H1 (cell line): ENCODE measurements at regions not wholly inside any gene's neighbourhood (a gene's known extent, or its start where the extent isn't known, plus 50 kb on each side); places are given as distances from the start of the nearest gene placed in this dataset.

ENCODE experiments used
- CTCF ChIA-PET: fragments of 300-600 bp; sonication (Branson Sonifier 250); formaldehyde crosslinking; loops from one replicate; lab custom pipeline; 2021; ENCODE audit not compliant: partially characterized antibody; lab: Charles Lee
- POLR2A ChIA-PET: fragments of 300-600 bp; sonication (Branson Sonifier 250); formaldehyde crosslinking; loops from one replicate; lab custom pipeline; 2021; ENCODE audit warnings: inconsistent platforms; ENCODE audit not compliant: partially characterized antibody; lab: Charles Lee
- DNase-seq, 2 experiments: peaks; one replicate each; pipeline versions ENCODE4 v3.0.0 to v3.0.0-alpha.2; 2010 to 2022; ENCODE audit warnings: low spot score in 2 of 2, low read depth in 1 of 2, mixed read lengths in 1 of 2
- FAIRE-seq: peaks from 2 replicates; lab custom pipeline; 2011; peaks lifted over from hg19 to GRCh38; lab: Jason Lieb, UNC
- H2AFZ ChIP-seq: 2 replicates; pipeline ENCODE4 v1.8.1; 2012; ENCODE audit warnings: low read length, inconsistent platforms
- H2AK5ac ChIP-seq: 2 replicates; pipeline ENCODE4 v1.6.1; 2013; ENCODE audit warnings: low read depth, low read length
- H2BK120ac ChIP-seq: replicated peaks from 2 replicates; pipeline ENCODE3; 2013; ENCODE audit warnings: low read depth, low read length, inconsistent platforms
- H2BK12ac ChIP-seq: 2 replicates; pipeline ENCODE4 v1.6.1; 2013; ENCODE audit warnings: low read depth, low read length
- H2BK15ac ChIP-seq: 2 replicates; pipeline ENCODE4 v1.6.1; 2013; ENCODE audit warnings: low read length
- H2BK20ac ChIP-seq: 2 replicates; pipeline ENCODE4 v1.6.1; 2013; ENCODE audit warnings: low read length
- H2BK5ac ChIP-seq: 2 replicates; pipeline ENCODE4 v1.6.1; 2013; ENCODE audit warnings: low read depth, low read length
- H3K14ac ChIP-seq: 2 replicates; pipeline ENCODE4 v1.6.1; 2013; ENCODE audit warnings: inconsistent platforms; ENCODE audit not compliant: insufficient read length
- H3K18ac ChIP-seq: 2 replicates; pipeline ENCODE4 v1.6.1; 2013; ENCODE audit warnings: low read length; ENCODE audit errors: extremely low read depth
- H3K23ac ChIP-seq: 2 replicates; pipeline ENCODE4 v1.6.1; 2013; ENCODE audit warnings: inconsistent platforms; ENCODE audit not compliant: insufficient read length
- H3K23me2 ChIP-seq: 2 replicates; pipeline ENCODE4 v1.6.1; 2013; ENCODE audit warnings: low read depth, low read length
- H3K27ac ChIP-seq: 2 replicates; pipeline ENCODE4 v1.6.1; 2011; ENCODE audit warnings: low read depth, low read length, inconsistent platforms
- H3K27me3 ChIP-seq, 4 experiments: replicated peaks in 1 of 4; 1 replicate in 1 of 4; 2 replicates in 3 of 4; pipeline versions ENCODE4 v1.6.1 to v1.8.1; 2011 to 2013; ENCODE audit warnings: low read length in 3 of 4, mild to moderate bottlenecking in 3 of 4, inconsistent platforms in 2 of 4, mixed read lengths in 2 of 4, moderate library complexity in 1 of 4; ENCODE audit not compliant: control insufficient read depth in 3 of 4, insufficient read depth in 3 of 4; ENCODE audit errors: extremely low read depth in 1 of 4
- H3K36me3 ChIP-seq, 4 experiments: 2 replicates each; pipeline versions ENCODE4 v1.6.1 to v1.8.1; 2011 to 2013; ENCODE audit warnings: mild to moderate bottlenecking in 4 of 4, low read length in 3 of 4, moderate library complexity in 2 of 4, control low read depth in 1 of 4, inconsistent platforms in 1 of 4; ENCODE audit not compliant: insufficient read depth in 4 of 4, control insufficient read depth in 2 of 4
- H3K4ac ChIP-seq: replicated peaks from 2 replicates; pipeline ENCODE3; 2013; ENCODE audit warnings: low read length, low read depth, mixed read lengths, inconsistent platforms; ENCODE audit not compliant: insufficient read length
- H3K4me1 ChIP-seq, 4 experiments: replicated peaks in 1 of 4; 1 replicate in 1 of 4; 2 replicates in 3 of 4; pipeline versions ENCODE4 v1.6.1 to v1.8.1; 2011 to 2013; ENCODE audit warnings: low read length in 3 of 4, inconsistent platforms in 2 of 4, mixed read lengths in 1 of 4; ENCODE audit not compliant: insufficient read depth in 4 of 4, control insufficient read depth in 3 of 4
- H3K4me2 ChIP-seq, 2 experiments: 2 replicates each; pipeline versions ENCODE4 v1.6.1 to v1.8.1; 2011 to 2013; ENCODE audit warnings: low read depth in 2 of 2, low read length in 2 of 2, control low read depth in 1 of 2, inconsistent platforms in 1 of 2, mild to moderate bottlenecking in 1 of 2; ENCODE audit not compliant: insufficient read depth in 1 of 2
- H3K4me3 ChIP-seq, 4 experiments: fragments of 200-600, 300-600 bp in 1 of 4; sonication (generic), shearing (Covaris generic), sonication (Bioruptor Twin) in 1 of 4; 2 replicates each; pipeline versions ENCODE4 v1.5.1 to v1.8.1; 2011 to 2016; ENCODE audit warnings: low read length in 4 of 4, low read depth in 3 of 4, control low read depth in 2 of 4, inconsistent platforms in 2 of 4, mild to moderate bottlenecking in 2 of 4, mixed read lengths in 1 of 4, moderate library complexity in 1 of 4; ENCODE audit not compliant: insufficient read depth in 2 of 4; ENCODE audit errors: extremely low read depth in 1 of 4
- H3K56ac ChIP-seq: replicated peaks from 2 replicates; pipeline ENCODE3; 2013; ENCODE audit warnings: low read depth, mild to moderate bottlenecking, mixed read lengths, low read length, inconsistent platforms; ENCODE audit not compliant: insufficient read length
- H3K79me1 ChIP-seq: 2 replicates; pipeline ENCODE4 v1.6.1; 2013; ENCODE audit warnings: low read depth, low read length, control low read depth
- H3K79me2 ChIP-seq, 2 experiments: 2 replicates each; pipeline versions ENCODE4 v1.6.1 to v1.8.1; 2012 to 2013; ENCODE audit warnings: low read length in 2 of 2, mild to moderate bottlenecking in 2 of 2, inconsistent platforms in 1 of 2; ENCODE audit not compliant: insufficient read depth in 2 of 2, control insufficient read depth in 1 of 2
- H3K9ac ChIP-seq, 4 experiments: replicated peaks in 1 of 4; 1 replicate in 1 of 4; 2 replicates in 3 of 4; pipeline versions ENCODE4 v1.6.1 to v1.8.1; 2011 to 2013; ENCODE audit warnings: low read depth in 3 of 4, low read length in 3 of 4, control low read depth in 2 of 4, mild to moderate bottlenecking in 2 of 4, moderate library complexity in 2 of 4, inconsistent platforms in 1 of 4; ENCODE audit errors: extremely low read depth in 1 of 4
- H3K9me3 ChIP-seq, 2 experiments: 2 replicates each; pipeline versions ENCODE4 v1.6.1 to v1.8.1; 2012 to 2013; ENCODE audit warnings: mild to moderate bottlenecking in 2 of 2, moderate library complexity in 2 of 2, control low read depth in 1 of 2, inconsistent platforms in 1 of 2, low read depth in 1 of 2, low read length in 1 of 2, mixed read lengths in 1 of 2; ENCODE audit not compliant: insufficient read depth in 2 of 2
- H4K20me1 ChIP-seq, 2 experiments: replicated peaks in 1 of 2; 2 replicates each; pipeline versions ENCODE3 to v1.8.1; 2011 to 2013; ENCODE audit warnings: inconsistent platforms in 2 of 2, low read length in 2 of 2, mild to moderate bottlenecking in 1 of 2; ENCODE audit not compliant: insufficient read depth in 2 of 2, control insufficient read depth in 1 of 2
- H4K5ac ChIP-seq: 2 replicates; pipeline ENCODE4 v1.6.1; 2013; ENCODE audit warnings: low read length, low read depth, mixed read lengths, inconsistent platforms; ENCODE audit not compliant: insufficient read length
- H4K8ac ChIP-seq: 2 replicates; pipeline ENCODE4 v1.8.0; 2013; ENCODE audit warnings: mild to moderate bottlenecking, moderate library complexity, low read length, inconsistent platforms; ENCODE audit not compliant: insufficient read depth; ENCODE audit errors: extremely low read depth
- H4K91ac ChIP-seq: replicated peaks from 2 replicates; pipeline ENCODE3; 2013; ENCODE audit warnings: low read length, mixed read lengths, inconsistent platforms; ENCODE audit not compliant: insufficient read length
- BCL11A ChIP-seq, 2 experiments: IDR thresholded peaks; one replicate each; pipeline ENCODE4 v1.6.1; 2011; ENCODE audit warnings: low read depth in 2 of 2, low read length in 2 of 2, mild to moderate bottlenecking in 2 of 2
- CTBP2 ChIP-seq: IDR thresholded peaks from 2 replicates; pipeline ENCODE4 v1.7.0; 2011; ENCODE audit warnings: borderline replicate concordance, mild to moderate bottlenecking, moderate library complexity, mixed read lengths, low read length; ENCODE audit not compliant: insufficient read depth, insufficient read length
- FOSL1 ChIP-seq: IDR thresholded peaks from 2 replicates; pipeline ENCODE4 v1.6.1; 2011; ENCODE audit warnings: mild to moderate bottlenecking, low read depth, low read length, moderate library complexity; ENCODE audit not compliant: insufficient read depth
- GABPA ChIP-seq: IDR thresholded peaks from 2 replicates; pipeline ENCODE4 v1.6.1; 2011; ENCODE audit warnings: mild to moderate bottlenecking, low read length, moderate library complexity, borderline replicate concordance; ENCODE audit not compliant: insufficient read depth
- JUN ChIP-seq: IDR thresholded peaks from 2 replicates; pipeline ENCODE4 v1.6.1; 2011; ENCODE audit warnings: low read depth, mild to moderate bottlenecking, improper control_type of control experiment, low read length
- RFX5 ChIP-seq: IDR thresholded peaks from 2 replicates; pipeline ENCODE4 v1.6.1; 2011; ENCODE audit warnings: low read depth, low read length, improper control_type of control experiment, borderline replicate concordance
- SIX5 ChIP-seq: IDR thresholded peaks from 2 replicates; pipeline ENCODE4 v1.6.1; 2011; ENCODE audit warnings: mild to moderate bottlenecking, low read depth, low read length
- SP4 ChIP-seq: IDR thresholded peaks from 2 replicates; pipeline ENCODE4 v1.6.1; 2012; ENCODE audit warnings: low read length, inconsistent platforms
- SUZ12 ChIP-seq: fragments of 200-600 bp; sonication (generic); IDR thresholded peaks from 2 replicates; pipeline ENCODE4 v1.6.1; 2012; ENCODE audit warnings: mild to moderate bottlenecking, inconsistent platforms, low read length, moderate library complexity, mixed read lengths
- TCF12 ChIP-seq: IDR thresholded peaks from 2 replicates; pipeline ENCODE4 v1.6.1; 2011; ENCODE audit warnings: low read depth, mild to moderate bottlenecking, low read length
- WGBS, 2 experiments: shearing (Covaris generic) in 1 of 2; methylation state at CpG; one replicate each; pipeline versions ENCODE4 v1.1.6 to v1.1.7; 2013 to 2015; ENCODE audit warnings: low lambda C conversion rate in 2 of 2, mixed read lengths in 2 of 2, inconsistent platforms in 1 of 2, low coverage in 1 of 2, missing lambda C conversion rate in 1 of 2; ENCODE audit not compliant: insufficient replicate concordance in 2 of 2, insufficient coverage in 1 of 2, insufficient read length in 1 of 2; ENCODE audit errors: extremely low coverage in 1 of 2, missing lambda C conversion rate in 1 of 2; 5-methylcytosine and 5-hydroxymethylcytosine counted together
- TF ChIP-seq, protein P1 (sequence below): IDR thresholded peaks from 2 replicates; pipeline ENCODE4 v1.6.1; 2012; ENCODE audit warnings: low read length, inconsistent platforms

- H3K4me1 ChIP-seq: no peaks in the 10 kb centered on the region
- H2BK20ac ChIP-seq: no peak overlapping the region
- ChIA-PET POLR2A (no interaction called here), CTCF (interaction anchor here (0.7 kb wide), 1 partner anchor 271 kb away, joined by 3 read pairs; no protein-coding TSS in a partner anchor)
- H3K9me3 ChIP-seq: peaks cover 17 to 20% of the 10 kb centered on the region in 2 experiments
- no peak overlapping the region for H2BK15ac ChIP-seq
- no peaks in the 10 kb centered on the region for H3K23me2 ChIP-seq
- no peaks in the 10 kb centered on the region for H3K27me3 ChIP-seq
- H3K79me1 ChIP-seq: no peaks in the 10 kb centered on the region
- no peak overlapping the region for H3K14ac ChIP-seq
- FAIRE-seq (no peak), DNase-seq (no peak)
- no peak overlapping the region for H4K8ac ChIP-seq
- H3K4me3 ChIP-seq: no peak overlapping the region
- H3K18ac ChIP-seq: no peak overlapping the region
- H3K36me3 ChIP-seq: peaks cover 0 to 5% (median 0%) of the 10 kb centered on the region in 4 experiments; a peak in 2 of 8 replicates
- H3K4ac ChIP-seq: no peak overlapping the region
- H2BK120ac ChIP-seq: no peak overlapping the region
- no peak overlapping the region for H2BK12ac ChIP-seq
- no peaks in the 10 kb centered on the region for H4K20me1 ChIP-seq
- H2AFZ ChIP-seq: no peak overlapping the region
- H3K27ac ChIP-seq: no peak overlapping the region
- H3K4me2 ChIP-seq: no peak overlapping the region
- no peak overlapping the region for H3K9ac ChIP-seq
- WGBS, 2 experiments: 90% methylated on average over 4 of the region's 4 CpGs; no CpG with 5 or more reads in 1 of the 2 experiments
- no peak overlapping the region for H4K91ac ChIP-seq
- H3K56ac ChIP-seq: no peak overlapping the region
- H4K5ac ChIP-seq: no peak overlapping the region
- TF ChIP-seq CTBP2 (no peak), SIX5 (no peak), SUZ12 (no peak), TCF12 (no peak), SP4 (no peak), GABPA (no peak), RFX5 (no peak), FOSL1 (no peak), JUN (no peak), BCL11A (IDR thresholded peaks at IDR 0.05; ENCODE audit: low read depth in 2 of 2, low read length in 2 of 2) (no peak)
- TF ChIP-seq, protein P1, sequence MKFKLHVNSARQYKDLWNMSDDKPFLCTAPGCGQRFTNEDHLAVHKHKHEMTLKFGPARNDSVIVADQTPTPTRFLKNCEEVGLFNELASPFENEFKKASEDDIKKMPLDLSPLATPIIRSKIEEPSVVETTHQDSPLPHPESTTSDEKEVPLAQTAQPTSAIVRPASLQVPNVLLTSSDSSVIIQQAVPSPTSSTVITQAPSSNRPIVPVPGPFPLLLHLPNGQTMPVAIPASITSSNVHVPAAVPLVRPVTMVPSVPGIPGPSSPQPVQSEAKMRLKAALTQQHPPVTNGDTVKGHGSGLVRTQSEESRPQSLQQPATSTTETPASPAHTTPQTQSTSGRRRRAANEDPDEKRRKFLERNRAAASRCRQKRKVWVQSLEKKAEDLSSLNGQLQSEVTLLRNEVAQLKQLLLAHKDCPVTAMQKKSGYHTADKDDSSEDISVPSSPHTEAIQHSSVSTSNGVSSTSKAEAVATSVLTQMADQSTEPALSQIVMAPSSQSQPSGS: no peak
- no peaks in the 10 kb centered on the region for H3K79me2 ChIP-seq
- no peak overlapping the region for H2AK5ac ChIP-seq
- H2BK5ac ChIP-seq: no peak overlapping the region
- H3K23ac ChIP-seq: no peak overlapping the region
Observed at GRCh38 chr11:29937526-29937925, 79.3 kb downstream of the KCNA4 start.
